ENCODE measurements at regions not wholly inside any gene's neighbourhood (a gene's known extent, or its start where the extent isn't known, plus 50 kb on each side); places are given as distances from the start of the nearest gene placed in this dataset.

- ChIA-PET CTCF (no interaction called here), POLR2A (no interaction called here)
- H3K9me3 ChIP-seq (ENCODE audit: control insufficient read depth, insufficient read depth, low read depth, low read length) = no peaks in the 10 kb centered on the region
- ATAC-seq (no peak), DNase-seq (ENCODE audit: low read depth, low spot score) (no peak)
- H3K27ac ChIP-seq (ENCODE audit: low read length) = no peak overlapping the region
- H3K4me1 ChIP-seq (ENCODE audit: control insufficient read depth, insufficient read depth, low read length) = no peaks in the 10 kb centered on the region
- no TSS peak for BruUV-seq (replicated peaks)
- H3K27me3 ChIP-seq (ENCODE audit: control insufficient read depth, insufficient read depth, low read length) = no peaks in the 10 kb centered on the region
- in situ Hi-C loops (cut with HindIII; ENCODE audit: low pct_unique_long_range_greater_than_20kb, low sequenced_read_pairs) (no loop called here), intact Hi-C loops (cut with micrococcal nuclease; ENCODE audit: unreplicated experiment) (no loop called here)
- no peak overlapping the region for H3K4me3 ChIP-seq (ENCODE audit: low read depth in 2 of 2, low read length in 2 of 2)
- no peaks in the 10 kb centered on the region for H3K36me3 ChIP-seq (ENCODE audit: control insufficient read depth, insufficient read depth, low read length)
- TF ChIP-seq TCF7L2 (IDR thresholded peaks at IDR 0.05; ENCODE audit: low read depth, low read length) = no peak
- no peak for TF ChIP-seq SIN3A (IDR thresholded peaks at IDR 0.05; ENCODE audit: borderline replicate concordance, insufficient read depth, low read depth, low read length)
- TF ChIP-seq, protein P1, sequence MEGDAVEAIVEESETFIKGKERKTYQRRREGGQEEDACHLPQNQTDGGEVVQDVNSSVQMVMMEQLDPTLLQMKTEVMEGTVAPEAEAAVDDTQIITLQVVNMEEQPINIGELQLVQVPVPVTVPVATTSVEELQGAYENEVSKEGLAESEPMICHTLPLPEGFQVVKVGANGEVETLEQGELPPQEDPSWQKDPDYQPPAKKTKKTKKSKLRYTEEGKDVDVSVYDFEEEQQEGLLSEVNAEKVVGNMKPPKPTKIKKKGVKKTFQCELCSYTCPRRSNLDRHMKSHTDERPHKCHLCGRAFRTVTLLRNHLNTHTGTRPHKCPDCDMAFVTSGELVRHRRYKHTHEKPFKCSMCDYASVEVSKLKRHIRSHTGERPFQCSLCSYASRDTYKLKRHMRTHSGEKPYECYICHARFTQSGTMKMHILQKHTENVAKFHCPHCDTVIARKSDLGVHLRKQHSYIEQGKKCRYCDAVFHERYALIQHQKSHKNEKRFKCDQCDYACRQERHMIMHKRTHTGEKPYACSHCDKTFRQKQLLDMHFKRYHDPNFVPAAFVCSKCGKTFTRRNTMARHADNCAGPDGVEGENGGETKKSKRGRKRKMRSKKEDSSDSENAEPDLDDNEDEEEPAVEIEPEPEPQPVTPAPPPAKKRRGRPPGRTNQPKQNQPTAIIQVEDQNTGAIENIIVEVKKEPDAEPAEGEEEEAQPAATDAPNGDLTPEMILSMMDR (IDR thresholded peaks at IDR 0.05) = no peak
- no peak for TF ChIP-seq REST (IDR thresholded peaks at IDR 0.05; ENCODE audit: insufficient read depth in 1 of 2, low read depth in 2 of 2, low read length in 1 of 2)
- TF ChIP-seq POLR2AphosphoS5 (IDR thresholded peaks at IDR 0.05; ENCODE audit: low read depth, low read length) = no peak
Measured at GRCh38 chr2:201983800-201984199, 49.9 kb upstream of the FZD7 start.
